Inflammatory macrophage treated with lipopolysaccharide for 4 hours (primary cell): ENCODE measurements at regions not wholly inside any gene's neighbourhood (a gene's known extent, or its start where the extent isn't known, plus 50 kb on each side); places are given as distances from the start of the nearest gene placed in this dataset.
A peak's percentile ranks its signal among the peaks of the same experiment; 100 is the strongest.

Experiments used
- DNase-seq: peaks from one replicate; pipeline ENCODE4 v3.0.0-alpha.2; 2020

GRCh38 chr11:45037434-45038005, 86.8 kb upstream of the TP53I11 start:
- DNase-seq, result no peak

- DNase-seq, result no peak
Observed at GRCh38 chr11:45038923-45039322, 88.2 kb upstream of the TP53I11 start.

GRCh38 chr11:45041596-45041995, 90.9 kb upstream of the TP53I11 start:
- DNase-seq, result no peak

- peak; percentile 28 for DNase-seq
Observed at GRCh38 chr11:45042560-45042959, 91.9 kb upstream of the TP53I11 start.

- no peak for DNase-seq
Observed at GRCh38 chr11:45043755-45044475, 93.2 kb upstream of the TP53I11 start.

- DNase-seq, result peak; percentile 75
Observed at GRCh38 chr11:45045683-45046471, 95.2 kb upstream of the TP53I11 start.

GRCh38 chr11:45048313-45048841, 97.7 kb upstream of the TP53I11 start:
- DNase-seq, result peak; percentile 18

- DNase-seq, result peak; percentile 9
Observed at GRCh38 chr11:45048870-45049691, 97.4 kb upstream of the PRDM11 start.

GRCh38 chr11:45050111-45050510, 96.3 kb upstream of the PRDM11 start:
- no peak for DNase-seq

- no peak for DNase-seq
Observed at GRCh38 chr11:45051621-45052020, 94.8 kb upstream of the PRDM11 start.

GRCh38 chr11:45052361-45052760, 94.1 kb upstream of the PRDM11 start:
- no peak for DNase-seq

GRCh38 chr11:45053736-45054446, 92.5 kb upstream of the PRDM11 start:
- no peak for DNase-seq

GRCh38 chr11:45054956-45055355, 91.5 kb upstream of the PRDM11 start:
- no peak for DNase-seq

- no peak for DNase-seq
Observed at GRCh38 chr11:45056529-45056928, 89.9 kb upstream of the PRDM11 start.

- peak; percentile 57 for DNase-seq
Observed at GRCh38 chr11:45057938-45058646, 88.3 kb upstream of the PRDM11 start.

- no peak for DNase-seq
Observed at GRCh38 chr11:45058647-45058950, 87.8 kb upstream of the PRDM11 start.

- no peak for DNase-seq
Observed at GRCh38 chr11:45060707-45061106, 85.7 kb upstream of the PRDM11 start.

- no peak for DNase-seq
Observed at GRCh38 chr11:45061641-45062040, 84.8 kb upstream of the PRDM11 start.

- DNase-seq, result no peak
Observed at GRCh38 chr11:45062115-45062514, 84.3 kb upstream of the PRDM11 start.

- DNase-seq, result peak; percentile 47
Observed at GRCh38 chr11:45062974-45063635, 83.3 kb upstream of the PRDM11 start.

- no peak for DNase-seq
Observed at GRCh38 chr11:45063669-45064068, 82.8 kb upstream of the PRDM11 start.
